Fibroblast of lung (primary cell): ENCODE measurements at regions not wholly inside any gene's neighbourhood (a gene's known extent, or its start where the extent isn't known, plus 50 kb on each side); places are given as distances from the start of the nearest gene placed in this dataset.

Experiments
- DNase-seq, 2 donors: peaks; one replicate each; pipeline versions ENCODE4 v3.0.0 to v3.0.0-alpha.2; 2010; ENCODE audit warnings: low read depth in 2 of 2
- H2AFZ ChIP-seq: 2 replicates; pipeline ENCODE4 v1.5.1; 2012; ENCODE audit warnings: low read length, control low read depth, inconsistent platforms
- H3K27ac ChIP-seq: 2 replicates; pipeline ENCODE4 v1.5.1; 2011; ENCODE audit warnings: low read length, control low read depth; ENCODE audit not compliant: insufficient read depth
- H3K27me3 ChIP-seq: 2 replicates; pipeline ENCODE4 v1.5.1; 2011; ENCODE audit warnings: mild to moderate bottlenecking, low read length; ENCODE audit not compliant: control insufficient read depth, insufficient read depth
- H3K36me3 ChIP-seq: 2 replicates; pipeline ENCODE4 v1.5.1; 2011; ENCODE audit warnings: low read length; ENCODE audit not compliant: control insufficient read depth, insufficient read depth
- H3K4me1 ChIP-seq: 2 replicates; pipeline ENCODE4 v1.5.1; 2011; ENCODE audit warnings: low read length; ENCODE audit not compliant: control insufficient read depth, insufficient read depth; ENCODE audit errors: extremely low read depth
- H3K4me2 ChIP-seq: 2 replicates; pipeline ENCODE4 v1.5.1; 2011; ENCODE audit warnings: low read length, control low read depth; ENCODE audit not compliant: insufficient read depth; ENCODE audit errors: extremely low read depth
- H3K4me3 ChIP-seq, 4 experiments: fragments of 200-600 bp in 1 of 4; sonication (generic) in 1 of 4; replicated peaks in 1 of 4; 2 replicates each; pipeline ENCODE4 v1.5.1; 2011 to 2016; ENCODE audit warnings: low read length in 4 of 4, low read depth in 3 of 4, mild to moderate bottlenecking in 3 of 4, control low read depth in 2 of 4, inconsistent platforms in 1 of 4, mixed read lengths in 1 of 4; ENCODE audit not compliant: insufficient read depth in 1 of 4; ENCODE audit errors: control extremely low read depth in 1 of 4
- H3K79me2 ChIP-seq: 2 replicates; pipeline ENCODE4 v1.5.1; 2012; ENCODE audit warnings: mild to moderate bottlenecking, low read length, inconsistent platforms; ENCODE audit not compliant: control insufficient read depth, insufficient read depth
- H3K9ac ChIP-seq: 2 replicates; pipeline ENCODE4 v1.5.1; 2011; ENCODE audit warnings: mild to moderate bottlenecking, low read length, control low read depth; ENCODE audit not compliant: insufficient read depth
- H3K9me3 ChIP-seq: 2 replicates; pipeline ENCODE4 v1.5.1; 2012; ENCODE audit warnings: low read depth, low read length; ENCODE audit not compliant: control insufficient read depth, insufficient read depth
- H4K20me1 ChIP-seq: 2 replicates; pipeline ENCODE4 v1.5.1; 2011; ENCODE audit warnings: low read length; ENCODE audit not compliant: control insufficient read depth, insufficient read depth; ENCODE audit errors: extremely low read depth
- CTCF ChIP-seq, 2 donors: IDR thresholded peaks in 1 of 2; conservative IDR thresholded peaks in 1 of 2; 1 replicate in 1 of 2; 2 replicates in 1 of 2; pipeline ENCODE4 v1.5.1; 2011 to 2012; ENCODE audit warnings: low read length in 2 of 2, control low read depth in 1 of 2, inconsistent platforms in 1 of 2, low read depth in 1 of 2, mild to moderate bottlenecking in 1 of 2
- EZH2 ChIP-seq: IDR thresholded peaks from 2 replicates; pipeline ENCODE4 v1.5.1; 2012; ENCODE audit warnings: low read length, control low read depth, mild to moderate bottlenecking; ENCODE audit errors: missing control alignments

DNA sequence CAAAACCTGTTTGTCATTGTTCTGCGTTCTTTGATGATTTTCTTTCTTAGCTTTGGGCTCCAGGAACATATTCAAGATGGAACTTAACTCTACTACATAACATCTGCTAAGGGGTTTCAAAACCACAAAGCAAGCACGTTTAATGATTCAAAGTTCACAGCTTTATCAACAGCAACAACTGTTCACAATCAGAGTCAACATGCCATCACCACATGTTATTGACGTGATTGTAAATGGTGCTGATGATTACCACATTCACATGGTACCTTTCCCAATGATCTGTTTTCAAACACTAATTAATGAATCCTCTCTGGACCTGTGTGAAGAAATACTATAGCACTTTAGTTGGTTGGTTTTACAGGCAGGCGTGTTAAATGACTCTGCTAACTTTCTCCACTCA is 180.6 kb upstream of the CEP162 start:
- Histone ChIP-seq H3K36me3 (no peaks in the 10 kb centered on the region), H3K79me2 (no peaks in the 10 kb centered on the region), H3K9me3 (no peaks in the 10 kb centered on the region), H3K4me2 (no peak overlapping the region), H3K4me1 (no peaks in the 10 kb centered on the region), H3K27ac (no peak overlapping the region), H3K9ac (no peak overlapping the region), H4K20me1 (no peaks in the 10 kb centered on the region), H2AFZ (no peak overlapping the region), H3K27me3 (no peaks in the 10 kb centered on the region), H3K4me3 (no peak overlapping the region)
- TF ChIP-seq EZH2 (no peak), CTCF (conservative IDR thresholded peaks at IDR 0.05 in 1 of 2, IDR thresholded peaks at IDR 0.05 in 1 of 2; ENCODE audit: low read depth in 1 of 2, low read length in 2 of 2) (no peak)
- DNase-seq, result no peak

GRCh38 chr6:84403545-84403944 is 176.1 kb upstream of the CEP162 start:
- H3K36me3 ChIP-seq, result no peaks in the 10 kb centered on the region
- no peaks in the 10 kb centered on the region for H3K79me2 ChIP-seq
- H3K4me2 ChIP-seq, result no peak overlapping the region
- H3K4me1 ChIP-seq, result no peaks in the 10 kb centered on the region
- H3K4me3 ChIP-seq, result no peak overlapping the region
- TF ChIP-seq CTCF (conservative IDR thresholded peaks at IDR 0.05 in 1 of 2, IDR thresholded peaks at IDR 0.05 in 1 of 2; ENCODE audit: low read depth in 1 of 2, low read length in 2 of 2), result no peak
- no peak for TF ChIP-seq EZH2
- DNase-seq, result no peak
- no peak overlapping the region for H3K27ac ChIP-seq
- no peaks in the 10 kb centered on the region for H3K27me3 ChIP-seq
- H4K20me1 ChIP-seq, result no peaks in the 10 kb centered on the region
- no peak overlapping the region for H3K9ac ChIP-seq
- H2AFZ ChIP-seq, result no peak overlapping the region
- H3K9me3 ChIP-seq, result no peaks in the 10 kb centered on the region

DNA sequence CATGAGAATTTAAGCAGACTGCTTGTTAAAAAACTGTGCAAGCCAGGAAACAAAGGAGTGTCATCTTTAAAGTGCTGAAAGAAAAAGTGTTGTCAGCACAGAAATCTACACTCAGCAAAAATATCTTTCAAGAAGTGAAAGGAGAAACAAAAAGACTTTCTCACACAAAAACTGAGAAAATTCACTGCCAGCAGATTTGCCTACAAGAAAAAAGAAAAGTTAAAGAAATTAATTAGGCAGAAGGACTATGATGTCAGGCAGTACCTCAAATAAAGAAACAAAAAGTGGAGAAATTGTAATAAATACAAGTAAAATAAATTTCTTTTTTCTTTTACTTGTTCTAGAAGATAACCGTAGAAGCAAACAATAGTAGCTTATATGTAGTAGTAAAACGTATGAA is 171.6 kb upstream of the CEP162 start:
- DNase-seq, result no peak
- H3K9me3 ChIP-seq, result no peaks in the 10 kb centered on the region

More for the DNA sequence above, 171.6 kb upstream of the CEP162 start:
- TF ChIP-seq EZH2 (no peak), CTCF (conservative IDR thresholded peaks at IDR 0.05 in 1 of 2, IDR thresholded peaks at IDR 0.05 in 1 of 2; ENCODE audit: low read depth in 1 of 2, low read length in 2 of 2) (no peak)
- Histone ChIP-seq H3K4me1 (no peaks in the 10 kb centered on the region), H3K36me3 (no peaks in the 10 kb centered on the region), H3K4me3 (no peak overlapping the region), H3K4me2 (no peak overlapping the region), H4K20me1 (no peaks in the 10 kb centered on the region), H3K9ac (no peak overlapping the region), H3K27ac (no peak overlapping the region), H3K27me3 (no peaks in the 10 kb centered on the region), H3K79me2 (no peaks in the 10 kb centered on the region), H2AFZ (no peak overlapping the region)
